ENCODE measurements at regions not wholly inside any gene's neighbourhood (a gene's known extent, or its start where the extent isn't known, plus 50 kb on each side); places are given as distances from the start of the nearest gene placed in this dataset.

DNA sequence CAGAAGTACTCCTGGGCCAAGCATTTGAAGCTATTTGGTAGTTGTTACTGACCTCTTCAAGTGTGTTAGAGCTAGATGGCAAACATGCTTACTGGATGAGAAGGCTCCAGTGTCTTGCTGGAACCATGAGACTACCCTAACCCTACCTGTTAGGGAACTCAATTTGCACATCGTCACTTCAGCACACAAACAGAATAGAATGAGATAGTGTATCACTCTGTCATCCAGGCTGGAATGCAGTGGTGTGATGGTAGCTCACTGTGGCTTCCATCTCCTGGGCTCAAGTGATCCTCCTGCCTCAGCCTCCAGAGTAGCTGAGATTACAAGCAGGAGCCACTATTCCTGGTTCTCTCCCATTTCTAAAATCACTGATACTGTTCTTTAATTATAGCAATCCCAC, 417.0 kb upstream of the ATXN7L3B start:
- no peak for TF ChIP-seq REST (IDR thresholded peaks at IDR 0.05; ENCODE audit: insufficient read depth in 1 of 2, low read depth in 2 of 2, low read length in 1 of 2)
- no peak for TF ChIP-seq CTCF (IDR thresholded peaks at IDR 0.05)
- no peak for TF ChIP-seq POLR2AphosphoS5 (IDR thresholded peaks at IDR 0.05; ENCODE audit: low read depth, low read length)

Measured in Panc1 (cell line).